CD4-positive, alpha-beta T cell (primary cell): ENCODE measurements at regions not wholly inside any gene's neighbourhood (a gene's known extent, or its start where the extent isn't known, plus 50 kb on each side); places are given as distances from the start of the nearest gene placed in this dataset.

Source experiments
- ATAC-seq: fragments of 200-7000 bp; cut with Tn5 transposase; one replicate; pipeline ENCODE4 v1.10.0; 2022; ENCODE audit warnings: mild to moderate bottlenecking; ENCODE audit not compliant: poor library complexity
- CTCF ChIA-PET: fragments of 350-600 bp; sonication (Branson Sonifier 250); formaldehyde crosslinking; loops from one replicate; lab custom pipeline; 2021; ENCODE audit warnings: antibody characterized with exemption, inconsistent platforms; lab: Charles Lee
- POLR2A ChIA-PET: fragments of 350-600 bp; sonication (Branson Sonifier 250); formaldehyde crosslinking; loops from one replicate; lab custom pipeline; 2021; ENCODE audit warnings: antibody characterized with exemption, inconsistent platforms; lab: Charles Lee
- DNase-seq, 14 experiments: peaks; one replicate each; pipeline ENCODE4 v3.0.0-alpha.2; 2013 to 2020; ENCODE audit warnings: mixed read lengths in 2 of 14
- H3K27ac ChIP-seq, 2 donors: one replicate each; pipeline versions ENCODE4 v1.5.1 to v1.7.0; 2013; ENCODE audit warnings: low read length in 2 of 2, low read depth in 1 of 2, mild to moderate bottlenecking in 1 of 2
- H3K27me3 ChIP-seq, 2 experiments: 1 replicate in 1 of 2; 2 replicates in 1 of 2; pipeline versions ENCODE4 v1.6.1 to v1.7.0; 2013; ENCODE audit warnings: low read length in 2 of 2, control low read depth in 1 of 2, mild to moderate bottlenecking in 1 of 2, moderate library complexity in 1 of 2; ENCODE audit not compliant: insufficient read depth in 2 of 2, control insufficient read depth in 1 of 2
- H3K36me3 ChIP-seq: one replicate; pipeline ENCODE4 v1.6.1; 2013; ENCODE audit warnings: low read length, control low read depth; ENCODE audit not compliant: insufficient read depth
- H3K4me1 ChIP-seq: one replicate; pipeline ENCODE4 v1.6.1; 2013; ENCODE audit warnings: low read length, control low read depth; ENCODE audit not compliant: insufficient read depth
- H3K4me3 ChIP-seq: one replicate; pipeline ENCODE4 v1.5.1; 2013; ENCODE audit warnings: mild to moderate bottlenecking, low read length, moderate library complexity
- H3K9me3 ChIP-seq, 2 experiments: 1 replicate in 1 of 2; 2 replicates in 1 of 2; pipeline versions ENCODE4 v1.6.1 to v1.7.0; 2013; ENCODE audit warnings: low read length in 2 of 2, mild to moderate bottlenecking in 2 of 2, control low read depth in 1 of 2, moderate library complexity in 1 of 2; ENCODE audit not compliant: control insufficient read depth in 1 of 2, insufficient read depth in 1 of 2
- H3K27ac Mint-ChIP-seq: one replicate; pipeline ENCODE4 v1.8.0; 2020; ENCODE audit warnings: mixed read lengths
- H3K27me3 Mint-ChIP-seq: one replicate; pipeline ENCODE4 v1.8.0; 2021; ENCODE audit warnings: mixed read lengths
- H3K36me3 Mint-ChIP-seq: one replicate; pipeline ENCODE4 v1.8.0; 2021; ENCODE audit warnings: low read depth, mixed read lengths
- H3K4me1 Mint-ChIP-seq: one replicate; pipeline ENCODE4 v1.8.0; 2021; ENCODE audit warnings: low read depth, mixed read lengths
- H3K4me3 Mint-ChIP-seq: one replicate; pipeline ENCODE4 v1.8.0; 2020; ENCODE audit warnings: mild to moderate bottlenecking, mixed read lengths
- H3K9me3 Mint-ChIP-seq: one replicate; pipeline ENCODE4 v1.8.0; 2020; ENCODE audit warnings: mixed read lengths
- intact Hi-C, 2 experiments: fragments of 100-400 bp; cut with DNase I in 1 of 2; cut with micrococcal nuclease in 1 of 2; formaldehyde crosslinking; loops; one replicate each; pipeline versions ENCODE4 v1.15.1 to v1.9.0; 2023 to 2025; cut with DNase I, micrococcal nuclease
- TF ChIP-seq, protein P1 (sequence below): fragments of 200-600 bp; IDR thresholded peaks from one replicate; pipeline ENCODE4 v1.8.0; 2022; ENCODE audit warnings: antibody characterized with exemption, mild to moderate bottlenecking

DNA sequence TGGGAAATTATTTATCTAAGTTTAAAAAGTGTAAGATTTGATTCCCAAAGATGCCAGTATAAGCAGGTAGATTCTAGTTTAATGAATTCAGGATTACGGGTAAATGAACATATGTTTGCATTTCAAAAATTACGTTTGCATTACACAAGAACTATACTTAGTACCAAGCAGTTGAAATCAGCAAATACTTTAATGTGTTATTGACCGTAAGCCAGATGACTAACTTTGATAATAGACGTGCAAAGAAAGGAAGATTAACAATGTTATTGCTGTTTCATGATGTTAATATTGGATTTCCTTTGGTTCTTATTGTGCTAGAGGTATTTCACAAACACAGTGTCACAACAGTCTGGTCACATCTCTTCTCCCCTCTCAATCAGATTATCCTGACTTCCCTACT lies 294.7 kb downstream of the TDRD15 start:
- TF ChIP-seq, protein P1, sequence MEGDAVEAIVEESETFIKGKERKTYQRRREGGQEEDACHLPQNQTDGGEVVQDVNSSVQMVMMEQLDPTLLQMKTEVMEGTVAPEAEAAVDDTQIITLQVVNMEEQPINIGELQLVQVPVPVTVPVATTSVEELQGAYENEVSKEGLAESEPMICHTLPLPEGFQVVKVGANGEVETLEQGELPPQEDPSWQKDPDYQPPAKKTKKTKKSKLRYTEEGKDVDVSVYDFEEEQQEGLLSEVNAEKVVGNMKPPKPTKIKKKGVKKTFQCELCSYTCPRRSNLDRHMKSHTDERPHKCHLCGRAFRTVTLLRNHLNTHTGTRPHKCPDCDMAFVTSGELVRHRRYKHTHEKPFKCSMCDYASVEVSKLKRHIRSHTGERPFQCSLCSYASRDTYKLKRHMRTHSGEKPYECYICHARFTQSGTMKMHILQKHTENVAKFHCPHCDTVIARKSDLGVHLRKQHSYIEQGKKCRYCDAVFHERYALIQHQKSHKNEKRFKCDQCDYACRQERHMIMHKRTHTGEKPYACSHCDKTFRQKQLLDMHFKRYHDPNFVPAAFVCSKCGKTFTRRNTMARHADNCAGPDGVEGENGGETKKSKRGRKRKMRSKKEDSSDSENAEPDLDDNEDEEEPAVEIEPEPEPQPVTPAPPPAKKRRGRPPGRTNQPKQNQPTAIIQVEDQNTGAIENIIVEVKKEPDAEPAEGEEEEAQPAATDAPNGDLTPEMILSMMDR = no peak
- intact Hi-C loops = no loop called here

DNA sequence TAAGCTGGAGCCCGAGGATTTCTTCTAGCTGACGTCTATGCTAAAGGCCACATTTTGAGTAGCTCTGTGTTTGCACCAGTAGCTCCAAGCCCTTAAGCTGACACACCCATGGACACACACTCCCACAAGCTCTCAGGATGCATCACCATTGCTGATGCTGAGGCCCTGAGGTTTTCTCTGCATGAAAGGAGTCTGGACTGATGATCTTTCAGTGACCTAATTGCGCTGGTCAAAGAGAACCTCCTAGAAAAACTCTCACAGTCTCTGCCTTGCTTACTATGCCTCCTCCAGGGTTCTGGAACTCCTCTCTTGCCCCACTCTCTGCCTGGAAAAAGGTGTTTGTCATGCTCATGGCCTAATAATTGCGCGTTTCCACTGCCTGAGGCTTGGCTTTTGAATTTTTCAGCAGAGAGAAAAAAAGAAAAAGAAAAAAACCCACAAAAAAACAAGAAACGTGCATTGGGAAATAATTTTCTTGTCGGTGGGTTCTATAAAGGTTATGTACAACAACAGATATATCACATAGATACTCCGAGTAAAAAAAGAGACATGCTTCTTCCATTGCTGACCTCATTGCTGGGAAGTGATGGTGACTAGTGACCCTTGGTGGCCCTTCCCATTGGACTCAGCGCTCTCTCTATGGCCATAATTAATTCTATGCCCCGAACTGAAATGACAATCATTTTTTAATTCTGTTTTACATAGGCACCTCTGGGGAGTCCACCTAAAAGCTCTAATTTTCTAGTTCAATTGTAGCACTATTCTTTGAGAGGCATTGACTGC lies 297.0 kb downstream of the TDRD15 start:
- Histone ChIP-seq H3K4me3 (no peak overlapping the region), H3K9me3 (peaks cover 0 to 8% of the 10 kb centered on the region in 2 experiments), H3K36me3 (no peaks in the 10 kb centered on the region), H3K27me3 (no peaks in the 10 kb centered on the region), H3K4me1 (no peaks in the 10 kb centered on the region), H3K27ac (no peak overlapping the region)
- TF ChIP-seq, protein P1 = no peak
- no peak overlapping the region for H3K27ac Mint-ChIP-seq
- no peaks in the 10 kb centered on the region for H3K36me3 Mint-ChIP-seq
- no peaks in the 10 kb centered on the region for H3K4me1 Mint-ChIP-seq
- no peak for ATAC-seq
- H3K4me3 Mint-ChIP-seq = no peak overlapping the region
- intact Hi-C loops = no loop called here
- ChIA-PET POLR2A (no interaction called here), CTCF (no interaction called here)
- no peak for DNase-seq
- peaks cover 6% of the 10 kb centered on the region for H3K9me3 Mint-ChIP-seq
- H3K27me3 Mint-ChIP-seq = no peaks in the 10 kb centered on the region

More for the DNA sequence above, 294.7 kb downstream of the TDRD15 start:
- H3K4me3 ChIP-seq = no peak overlapping the region
- DNase-seq (no peak), ATAC-seq (no peak)
- Mint-ChIP-seq H3K9me3 (peaks cover 10% of the 10 kb centered on the region), H3K36me3 (no peaks in the 10 kb centered on the region), H3K27me3 (no peaks in the 10 kb centered on the region), H3K4me3 (no peak overlapping the region), H3K27ac (no peak overlapping the region), H3K4me1 (no peaks in the 10 kb centered on the region)
- ChIA-PET POLR2A (no interaction called here), CTCF (no interaction called here)
- H3K27me3 ChIP-seq = no peaks in the 10 kb centered on the region
- H3K4me1 ChIP-seq = no peaks in the 10 kb centered on the region
- H3K9me3 ChIP-seq = peaks cover 0 to 8% of the 10 kb centered on the region in 2 experiments
- no peak overlapping the region for H3K27ac ChIP-seq
- H3K36me3 ChIP-seq = no peaks in the 10 kb centered on the region

DNA sequence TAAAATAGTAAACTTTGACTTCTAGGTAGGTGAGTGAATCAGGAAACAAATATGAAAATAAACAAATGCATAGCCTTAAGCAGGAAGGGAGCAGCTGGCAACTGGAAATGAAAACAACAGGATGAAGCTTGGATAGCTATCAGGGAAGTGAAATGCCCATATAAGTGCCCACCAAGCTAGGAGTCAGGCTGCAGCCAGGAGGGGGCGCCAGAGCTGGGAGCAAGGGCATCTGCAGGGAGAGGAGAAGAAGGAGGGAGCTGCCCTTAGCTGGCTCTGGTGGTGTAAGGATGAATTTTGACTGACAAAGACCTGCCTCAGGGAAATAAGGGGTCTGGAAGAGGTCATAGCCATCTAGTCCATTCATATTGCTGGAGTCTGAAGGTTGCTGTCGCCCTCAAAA lies 298.3 kb downstream of the TDRD15 start:
- Mint-ChIP-seq H3K27me3 (no peaks in the 10 kb centered on the region), H3K9me3 (peaks cover 6% of the 10 kb centered on the region), H3K4me1 (no peaks in the 10 kb centered on the region), H3K4me3 (no peak overlapping the region), H3K36me3 (no peaks in the 10 kb centered on the region), H3K27ac (no peak overlapping the region)
- ChIA-PET POLR2A (no interaction called here), CTCF (no interaction called here)
- intact Hi-C loops = no loop called here
- DNase-seq (no peak), ATAC-seq (no peak)
- TF ChIP-seq, protein P1 = no peak
- H3K36me3 ChIP-seq = no peaks in the 10 kb centered on the region
- no peaks in the 10 kb centered on the region for H3K4me1 ChIP-seq
- no peak overlapping the region for H3K27ac ChIP-seq
- peaks cover 0 to 8% of the 10 kb centered on the region in 2 experiments for H3K9me3 ChIP-seq
- H3K4me3 ChIP-seq = no peak overlapping the region
- no peaks in the 10 kb centered on the region for H3K27me3 ChIP-seq
